HCT116 (cell line): ENCODE measurements at regions not wholly inside any gene's neighbourhood (a gene's known extent, or its start where the extent isn't known, plus 50 kb on each side); places are given as distances from the start of the nearest gene placed in this dataset.

ENCODE experiments used
- ATAC-seq: fragments of 200-7000 bp; cut with Tn5 transposase; 2 replicates; pipeline ENCODE4 v1.9.1; 2020; ENCODE audit warnings: mild to moderate bottlenecking, moderate library complexity
- BruUV-seq: library from RNA; stranded (reverse); fragments of 400-500 nt; replicated peaks from 2 replicates; lab custom pipeline; 2021; lab: Mats Ljungman, UMichigan
- CTCF ChIA-PET: fragments of 300-600 bp; sonication (Branson Sonifier 250); formaldehyde crosslinking; loops from one replicate; lab custom pipeline; 2021; ENCODE audit warnings: antibody characterized with exemption; lab: Charles Lee
- POLR2A ChIA-PET: fragments of 300-600, 350-600 bp; sonication (Branson Sonifier 250); formaldehyde crosslinking; loops from one replicate; lab custom pipeline; 2021; ENCODE audit warnings: antibody characterized with exemption; lab: Charles Lee
- RAD21 ChIA-PET, 2 experiments: fragments of 300-600 bp; sonication (Branson Sonifier 250); formaldehyde crosslinking; loops; one replicate each; lab custom pipeline; 2023; ENCODE audit warnings: low total read pairs in 2 of 2; ENCODE audit not compliant: uncharacterized antibody in 2 of 2, unreplicated experiment in 2 of 2, low non-redundant PET in 1 of 2; lab: Charles Lee
- DNase-seq: peaks from one replicate; pipeline ENCODE4 v3.0.0-alpha.2; 2010; ENCODE audit warnings: low read depth, low spot score
- H2AFZ ChIP-seq: fragments of 200-600 bp; shearing (Covaris generic), sonication (generic); 2 replicates; pipeline ENCODE4 v1.6.1; 2017; ENCODE audit warnings: low read depth, mixed run types, mixed read lengths, antibody characterized with exemption, low read length; ENCODE audit not compliant: poor library complexity, severe bottlenecking
- H3K27ac ChIP-seq: 2 replicates; pipeline ENCODE4 v1.5.1; 2012; ENCODE audit warnings: low read depth, low read length
- H3K27me3 ChIP-seq: fragments of 200-600 bp; sonication (generic); 2 replicates; pipeline ENCODE4 v1.6.1; 2016; ENCODE audit warnings: mixed run types, low read length, mixed read lengths; ENCODE audit not compliant: insufficient read depth
- H3K36me3 ChIP-seq, 2 experiments: fragments of 200-500 bp in 1 of 2; fragments of 200-600 bp in 1 of 2; sonication (Bioruptor generic) in 1 of 2; sonication (generic) in 1 of 2; 2 replicates each; pipeline versions ENCODE4 v1.5.1 to v1.6.1; 2014 to 2016; ENCODE audit warnings: low read length in 2 of 2, inconsistent platforms in 1 of 2, mixed read lengths in 1 of 2, mixed run types in 1 of 2; ENCODE audit not compliant: insufficient read depth in 2 of 2, control insufficient read depth in 1 of 2
- H3K4me1 ChIP-seq, 2 experiments: fragments of 200-600 bp in 1 of 2; sonication (generic) in 1 of 2; 2 replicates each; pipeline versions ENCODE4 v1.5.1 to v1.6.1; 2012 to 2017; ENCODE audit warnings: low read length in 2 of 2, inconsistent platforms in 1 of 2, mild to moderate bottlenecking in 1 of 2, mixed read lengths in 1 of 2, mixed run types in 1 of 2, moderate library complexity in 1 of 2; ENCODE audit not compliant: insufficient read depth in 2 of 2, control insufficient read depth in 1 of 2
- H3K4me2 ChIP-seq: fragments of 200-600 bp; sonication (generic); 2 replicates; pipeline ENCODE4 v1.6.1; 2017; ENCODE audit warnings: mixed run types, low read length, mixed read lengths
- H3K4me3 ChIP-seq, 2 experiments: fragments of 200-600 bp in 1 of 2; sonication (generic) in 1 of 2; replicated peaks in 1 of 2; 2 replicates each; pipeline ENCODE4 v1.5.1; 2011 to 2016; ENCODE audit warnings: low read length in 2 of 2, control low read depth in 1 of 2, low read depth in 1 of 2, mild to moderate bottlenecking in 1 of 2, mixed read lengths in 1 of 2, mixed run types in 1 of 2
- H3K79me2 ChIP-seq: fragments of 200-600 bp; sonication (generic); 2 replicates; pipeline ENCODE4 v1.6.1; 2017; ENCODE audit warnings: mild to moderate bottlenecking, mixed run types, low read length, moderate library complexity, mixed read lengths; ENCODE audit not compliant: insufficient read depth
- H3K9ac ChIP-seq: fragments of 200-600 bp; sonication (generic); 2 replicates; pipeline ENCODE4 v1.6.1; 2016; ENCODE audit warnings: low read length, mixed read lengths
- H3K9me2 ChIP-seq: fragments of 200-600 bp; sonication (generic), shearing (Covaris generic); 2 replicates; pipeline ENCODE4 v1.6.1; 2017; ENCODE audit warnings: mixed run types, mild to moderate bottlenecking, moderate library complexity; ENCODE audit not compliant: insufficient read depth
- H3K9me3 ChIP-seq, 2 experiments: fragments of 200-500 bp in 1 of 2; fragments of 200-600 bp in 1 of 2; sonication (Bioruptor generic) in 1 of 2; sonication (generic) in 1 of 2; 2 replicates each; pipeline ENCODE4 v1.6.1; 2014 to 2017; ENCODE audit warnings: low read length in 2 of 2, mixed read lengths in 2 of 2, inconsistent platforms in 1 of 2, low read depth in 1 of 2, mild to moderate bottlenecking in 1 of 2, mixed run types in 1 of 2, moderate library complexity in 1 of 2; ENCODE audit not compliant: control insufficient read depth in 1 of 2, insufficient read depth in 1 of 2
- H4K20me1 ChIP-seq: fragments of 200-600 bp; sonication (generic), shearing (Covaris generic); 2 replicates; pipeline ENCODE4 v1.6.1; 2017; ENCODE audit warnings: mixed run types, mild to moderate bottlenecking, moderate library complexity; ENCODE audit not compliant: insufficient read depth
- ATF3 ChIP-seq: IDR thresholded peaks from 2 replicates; pipeline ENCODE4 v1.6.1; 2012
- CEBPB ChIP-seq: IDR thresholded peaks from 2 replicates; pipeline ENCODE4 v1.6.1; 2012; ENCODE audit warnings: low read depth
- EZH2 ChIP-seq: fragments of 200-600 bp; sonication (generic); IDR thresholded peaks from 2 replicates; pipeline ENCODE4 v1.6.1; 2017; ENCODE audit warnings: antibody characterized with exemption, mixed run types
- FOSL1 ChIP-seq: IDR thresholded peaks from 2 replicates; pipeline ENCODE4 v1.6.1; 2012; ENCODE audit warnings: low read depth
- JUND ChIP-seq: IDR thresholded peaks from 2 replicates; pipeline ENCODE4 v1.6.1; 2012
- MAX ChIP-seq: IDR thresholded peaks from 2 replicates; pipeline ENCODE4 v1.6.1; 2012
- POLR2A ChIP-seq: IDR thresholded peaks from 2 replicates; pipeline ENCODE4 v1.7.0; 2011; ENCODE audit warnings: borderline replicate concordance; ENCODE audit not compliant: insufficient read depth, insufficient read length; ENCODE audit errors: extremely low read depth
- POLR2AphosphoS5 ChIP-seq: IDR thresholded peaks from 2 replicates; pipeline ENCODE4 v1.6.1; 2011; ENCODE audit warnings: mild to moderate bottlenecking, low read depth, low read length, moderate library complexity
- RAD21 ChIP-seq: IDR thresholded peaks from 2 replicates; pipeline ENCODE4 v1.6.1; 2012; ENCODE audit warnings: low read depth, mild to moderate bottlenecking
- REST ChIP-seq: IDR thresholded peaks from 2 replicates; pipeline ENCODE4 v1.6.1; 2012; ENCODE audit warnings: low read depth
- SRF ChIP-seq: IDR thresholded peaks from 2 replicates; pipeline ENCODE4 v1.6.1; 2012; ENCODE audit warnings: low read depth
- TCF7L2 ChIP-seq: IDR thresholded peaks from 2 replicates; pipeline ENCODE4 v1.7.0; 2011; ENCODE audit warnings: borderline replicate concordance, inconsistent platforms; ENCODE audit not compliant: insufficient read depth, insufficient read length; ENCODE audit errors: extremely low read depth
- ZFX ChIP-seq: fragments of 450-650 bp; IDR thresholded peaks from 2 replicates; pipeline ENCODE4 v1.6.1; 2017
- intact Hi-C: fragments of 100-400 bp; cut with micrococcal nuclease; formaldehyde crosslinking; loops from 2 replicates; pipeline ENCODE4 v1.10.0; 2022

- H3K27ac ChIP-seq: no peak overlapping the region
- H3K36me3 ChIP-seq: no peaks in the 10 kb centered on the region
- ChIA-PET RAD21 (no interaction called here), CTCF (no interaction called here), POLR2A (no interaction called here)
- TF ChIP-seq FOSL1 (no peak), TCF7L2 (no peak), MAX (no peak), ATF3 (no peak), CEBPB (no peak), SRF (no peak), EZH2 (no peak), POLR2A (no peak), ZFX (no peak), JUND (no peak), REST (no peak), POLR2AphosphoS5 (no peak), RAD21 (no peak)
- DNase-seq: no peak
- H4K20me1 ChIP-seq: no peaks in the 10 kb centered on the region
- no peaks in the 10 kb centered on the region for H3K27me3 ChIP-seq
- H3K4me2 ChIP-seq: no peak overlapping the region
- no peaks in the 10 kb centered on the region for H3K79me2 ChIP-seq
- BruUV-seq: no TSS peak
- intact Hi-C loops: no loop called here
- H3K9ac ChIP-seq: no peak overlapping the region
- peaks cover 0 to 9% of the 10 kb centered on the region in 2 experiments; a peak in 2 of 4 replicates for H3K9me3 ChIP-seq
- H3K4me1 ChIP-seq: no peaks in the 10 kb centered on the region
- no peak overlapping the region for H3K4me3 ChIP-seq
- no peaks in the 10 kb centered on the region for H3K9me2 ChIP-seq
- no peak overlapping the region for H2AFZ ChIP-seq
- no peak for ATAC-seq
Observed at GRCh38 chr4:57631147-57631546, 521.0 kb upstream of the IGFBP7 start.
